ENCODE measurements at regions not wholly inside any gene's neighbourhood (a gene's known extent, or its start where the extent isn't known, plus 50 kb on each side); places are given as distances from the start of the nearest gene placed in this dataset.

GRCh38 chr12:72133497-72134055 is 138.6 kb upstream of the TRHDE start:
- H3K27me3 Mint-ChIP-seq, result no peaks in the 10 kb centered on the region
- ChIA-PET CTCF (no interaction called here), POLR2A (no interaction called here)
- no peaks in the 10 kb centered on the region for H3K4me1 Mint-ChIP-seq
- Histone ChIP-seq H3K27me3 (replicated peaks in 1 of 2; ENCODE audit: control insufficient read depth in 2 of 2, extremely low read depth in 1 of 2, insufficient read depth in 2 of 2, low read length in 1 of 2) (no peaks in the 10 kb centered on the region), H3K4me3 (ENCODE audit: control insufficient read depth in 1 of 2, extremely low read depth in 1 of 2, low read length in 1 of 2) (no peak overlapping the region), H3K9me3 (no peaks in the 10 kb centered on the region), H3K36me3 (ENCODE audit: control insufficient read depth in 2 of 2, extremely low read depth in 1 of 2, insufficient read depth in 1 of 2, low read length in 1 of 2) (no peaks in the 10 kb centered on the region), H3K27ac (ENCODE audit: low read length) (no peak overlapping the region), H3K4me1 (ENCODE audit: control insufficient read depth in 1 of 2, extremely low read depth in 1 of 2, insufficient read depth in 2 of 2, low read length in 2 of 2) (no peaks in the 10 kb centered on the region)
- no peak for DNase-seq
- no peak overlapping the region for H3K27ac Mint-ChIP-seq
- H3K4me3 Mint-ChIP-seq, result no peak overlapping the region
- no peaks in the 10 kb centered on the region for H3K36me3 Mint-ChIP-seq
- peaks cover 0 to 5% (median 0%) of the 10 kb centered on the region in 3 donors for H3K9me3 Mint-ChIP-seq
- ATAC-seq (replicated peaks in 1 of 4), result no peak
- no CpG with 5 or more reads among the region's 1 CpG for WGBS (ENCODE audit: insufficient coverage)

GRCh38 chr12:72134246-72135020 is 137.7 kb upstream of the TRHDE start:
- peaks cover 0 to 5% (median 0%) of the 10 kb centered on the region in 3 donors for H3K9me3 Mint-ChIP-seq
- no peak for ATAC-seq (replicated peaks in 1 of 4)
- POLR2A ChIA-PET, result no interaction called here

GRCh38 chr12:72135021-72135301 is 137.2 kb upstream of the TRHDE start:
- H3K27me3 Mint-ChIP-seq, result no peaks in the 10 kb centered on the region
- Histone ChIP-seq H3K27me3 (replicated peaks in 1 of 2; ENCODE audit: control insufficient read depth in 2 of 2, extremely low read depth in 1 of 2, insufficient read depth in 2 of 2, low read length in 1 of 2) (no peaks in the 10 kb centered on the region), H3K27ac (ENCODE audit: low read length) (no peak overlapping the region), H3K9me3 (no peaks in the 10 kb centered on the region), H3K4me1 (ENCODE audit: control insufficient read depth in 1 of 2, extremely low read depth in 1 of 2, insufficient read depth in 2 of 2, low read length in 2 of 2) (no peaks in the 10 kb centered on the region), H3K36me3 (ENCODE audit: control insufficient read depth in 2 of 2, extremely low read depth in 1 of 2, insufficient read depth in 1 of 2, low read length in 1 of 2) (no peaks in the 10 kb centered on the region), H3K4me3 (ENCODE audit: control insufficient read depth in 1 of 2, extremely low read depth in 1 of 2, low read length in 1 of 2) (no peak overlapping the region)
- ChIA-PET CTCF (interaction anchor here in 1 of 2 donors (1.0 kb wide), 1 partner anchor 9 kb away, joined by 5 read pairs; no protein-coding TSS in a partner anchor), POLR2A (no interaction called here)
- no peak for DNase-seq
- peaks cover 0 to 5% (median 0%) of the 10 kb centered on the region in 3 donors for H3K9me3 Mint-ChIP-seq
- H3K36me3 Mint-ChIP-seq, result no peaks in the 10 kb centered on the region
- H3K4me1 Mint-ChIP-seq, result no peaks in the 10 kb centered on the region
- WGBS (ENCODE audit: insufficient coverage), result no CpG with 5 or more reads among the region's 2 CpGs
- no peak overlapping the region for H3K27ac Mint-ChIP-seq
- no peak overlapping the region for H3K4me3 Mint-ChIP-seq
- ATAC-seq (replicated peaks in 1 of 4), result no peak

More at GRCh38 chr12:72134246-72135020, 137.7 kb upstream of the TRHDE start:
- Mint-ChIP-seq H3K36me3 (no peaks in the 10 kb centered on the region), H3K4me3 (no peak overlapping the region), H3K27me3 (no peaks in the 10 kb centered on the region), H3K4me1 (no peaks in the 10 kb centered on the region), H3K27ac (no peak overlapping the region)
- H3K27me3 ChIP-seq (replicated peaks in 1 of 2; ENCODE audit: control insufficient read depth in 2 of 2, extremely low read depth in 1 of 2, insufficient read depth in 2 of 2, low read length in 1 of 2), result no peaks in the 10 kb centered on the region
- no peak overlapping the region for H3K4me3 ChIP-seq (ENCODE audit: control insufficient read depth in 1 of 2, extremely low read depth in 1 of 2, low read length in 1 of 2)
- no peak overlapping the region for H3K27ac ChIP-seq (ENCODE audit: low read length)
- no peaks in the 10 kb centered on the region for H3K36me3 ChIP-seq (ENCODE audit: control insufficient read depth in 2 of 2, extremely low read depth in 1 of 2, insufficient read depth in 1 of 2, low read length in 1 of 2)
- CTCF ChIA-PET, result interaction anchor here in 1 of 2 donors (1.0 kb wide), 1 partner anchor 10 kb away, joined by 5 read pairs; no protein-coding TSS in a partner anchor
- H3K4me1 ChIP-seq (ENCODE audit: control insufficient read depth in 1 of 2, extremely low read depth in 1 of 2, insufficient read depth in 2 of 2, low read length in 2 of 2), result no peaks in the 10 kb centered on the region
- no peak for DNase-seq
- no peaks in the 10 kb centered on the region for H3K9me3 ChIP-seq
- WGBS (ENCODE audit: insufficient coverage), result 73% methylated on average over 4 of the region's 7 CpGs

GRCh38 chr12:72136792-72137191 is 135.4 kb upstream of the TRHDE start:
- DNase-seq (no peak), ATAC-seq (replicated peaks in 1 of 4) (no peak)
- H3K4me1 ChIP-seq (ENCODE audit: control insufficient read depth in 1 of 2, extremely low read depth in 1 of 2, insufficient read depth in 2 of 2, low read length in 2 of 2), result no peaks in the 10 kb centered on the region
- H3K4me3 ChIP-seq (ENCODE audit: control insufficient read depth in 1 of 2, extremely low read depth in 1 of 2, low read length in 1 of 2), result no peak overlapping the region
- WGBS (ENCODE audit: insufficient coverage), result 74% methylated on average over 3 of the region's 5 CpGs
- Mint-ChIP-seq H3K27me3 (no peaks in the 10 kb centered on the region), H3K27ac (no peak overlapping the region), H3K9me3 (no peaks in the 10 kb centered on the region), H3K36me3 (no peaks in the 10 kb centered on the region), H3K4me1 (no peaks in the 10 kb centered on the region), H3K4me3 (no peak overlapping the region)
- POLR2A ChIA-PET, result no interaction called here
- H3K9me3 ChIP-seq, result no peaks in the 10 kb centered on the region
- H3K27ac ChIP-seq (ENCODE audit: low read length), result no peak overlapping the region
- H3K36me3 ChIP-seq (ENCODE audit: control insufficient read depth in 2 of 2, extremely low read depth in 1 of 2, insufficient read depth in 1 of 2, low read length in 1 of 2), result no peaks in the 10 kb centered on the region
- no peaks in the 10 kb centered on the region for H3K27me3 ChIP-seq (replicated peaks in 1 of 2; ENCODE audit: control insufficient read depth in 2 of 2, extremely low read depth in 1 of 2, insufficient read depth in 2 of 2, low read length in 1 of 2)
- CTCF ChIA-PET, result no interaction called here

- Histone ChIP-seq H3K4me3 (ENCODE audit: control insufficient read depth in 1 of 2, extremely low read depth in 1 of 2, low read length in 1 of 2) (no peak overlapping the region), H3K36me3 (ENCODE audit: control insufficient read depth in 2 of 2, extremely low read depth in 1 of 2, insufficient read depth in 1 of 2, low read length in 1 of 2) (no peaks in the 10 kb centered on the region), H3K27ac (ENCODE audit: low read length) (no peak overlapping the region), H3K27me3 (replicated peaks in 1 of 2; ENCODE audit: control insufficient read depth in 2 of 2, extremely low read depth in 1 of 2, insufficient read depth in 2 of 2, low read length in 1 of 2) (peaks cover 0 to 3% of the 10 kb centered on the region in 2 experiments), H3K4me1 (ENCODE audit: control insufficient read depth in 1 of 2, extremely low read depth in 1 of 2, insufficient read depth in 2 of 2, low read length in 2 of 2) (no peaks in the 10 kb centered on the region), H3K9me3 (no peaks in the 10 kb centered on the region)
- DNase-seq, result no peak
- ChIA-PET POLR2A (no interaction called here), CTCF (no interaction called here)
- no peaks in the 10 kb centered on the region for H3K36me3 Mint-ChIP-seq
- no peaks in the 10 kb centered on the region for H3K9me3 Mint-ChIP-seq
- H3K27ac Mint-ChIP-seq, result no peak overlapping the region
- no peak overlapping the region for H3K4me3 Mint-ChIP-seq
- no peaks in the 10 kb centered on the region for H3K27me3 Mint-ChIP-seq
- no CpG with 5 or more reads among the region's 4 CpGs for WGBS (ENCODE audit: insufficient coverage)
- no peaks in the 10 kb centered on the region for H3K4me1 Mint-ChIP-seq
- ATAC-seq (replicated peaks in 1 of 4), result no peak
Observed at GRCh38 chr12:72139411-72139810, 132.8 kb upstream of the TRHDE start.

GRCh38 chr12:72141381-72141780 is 130.8 kb upstream of the TRHDE start:
- CTCF ChIA-PET, result no interaction called here
- Histone ChIP-seq H3K27ac (ENCODE audit: low read length) (no peak overlapping the region), H3K4me3 (ENCODE audit: control insufficient read depth in 1 of 2, extremely low read depth in 1 of 2, low read length in 1 of 2) (no peak overlapping the region), H3K9me3 (no peaks in the 10 kb centered on the region), H3K4me1 (ENCODE audit: control insufficient read depth in 1 of 2, extremely low read depth in 1 of 2, insufficient read depth in 2 of 2, low read length in 2 of 2) (no peaks in the 10 kb centered on the region), H3K27me3 (replicated peaks in 1 of 2; ENCODE audit: control insufficient read depth in 2 of 2, extremely low read depth in 1 of 2, insufficient read depth in 2 of 2, low read length in 1 of 2) (peaks cover 0 to 3% of the 10 kb centered on the region in 2 experiments), H3K36me3 (ENCODE audit: control insufficient read depth in 2 of 2, extremely low read depth in 1 of 2, insufficient read depth in 1 of 2, low read length in 1 of 2) (no peaks in the 10 kb centered on the region)
- H3K9me3 Mint-ChIP-seq, result no peaks in the 10 kb centered on the region
- H3K36me3 Mint-ChIP-seq, result no peaks in the 10 kb centered on the region
- POLR2A ChIA-PET, result no interaction called here
- no peak overlapping the region for H3K27ac Mint-ChIP-seq
- ATAC-seq (replicated peaks in 1 of 4) (no peak), DNase-seq (no peak)
- no peak overlapping the region for H3K4me3 Mint-ChIP-seq
- WGBS (ENCODE audit: insufficient coverage), result 83% methylated on average over 1 of the region's 2 CpGs
- no peaks in the 10 kb centered on the region for H3K27me3 Mint-ChIP-seq
- no peaks in the 10 kb centered on the region for H3K4me1 Mint-ChIP-seq

All from T-cell (primary cell).